ENCODE measurements at regions not wholly inside any gene's neighbourhood (a gene's known extent, or its start where the extent isn't known, plus 50 kb on each side); places are given as distances from the start of the nearest gene placed in this dataset.

- Histone ChIP-seq H3K79me2 (ENCODE audit: low read length) (no peaks in the 10 kb centered on the region), H4K20me1 (ENCODE audit: insufficient read depth, low read length) (no peaks in the 10 kb centered on the region), H3K4me1 (ENCODE audit: low read length) (no peaks in the 10 kb centered on the region), H3K4me3 (ENCODE audit: low read length) (no peak overlapping the region), H2AFZ (ENCODE audit: low read depth, low read length) (no peak overlapping the region), H3K27me3 (ENCODE audit: low read depth, low read length) (no peaks in the 10 kb centered on the region), H3K9ac (ENCODE audit: low read length) (no peak overlapping the region), H3K9me3 (ENCODE audit: insufficient read depth, low read length) (no peaks in the 10 kb centered on the region), H3K27ac (ENCODE audit: low read length) (no peak overlapping the region), H3K4me2 (ENCODE audit: low read length) (no peak overlapping the region), H3K36me3 (replicated peaks; ENCODE audit: low read depth, low read length) (no peaks in the 10 kb centered on the region)
- TF ChIP-seq CTCF (IDR thresholded peaks at IDR 0.05; ENCODE audit: low read depth, low read length) (no peak), EZH2phosphoT487 (IDR thresholded peaks at IDR 0.05; ENCODE audit: low read depth) (no peak)
Measured at GRCh38 chr18:25416374-25416773, 64.4 kb upstream of the ZNF521 start.

- Histone ChIP-seq H2AFZ (ENCODE audit: low read depth, low read length) (no peak overlapping the region), H3K36me3 (replicated peaks; ENCODE audit: low read depth, low read length) (no peaks in the 10 kb centered on the region), H3K9ac (ENCODE audit: low read length) (no peak overlapping the region), H4K20me1 (ENCODE audit: insufficient read depth, low read length) (no peaks in the 10 kb centered on the region), H3K27ac (ENCODE audit: low read length) (no peak overlapping the region), H3K4me2 (ENCODE audit: low read length) (no peak overlapping the region), H3K4me3 (ENCODE audit: low read length) (no peak overlapping the region), H3K27me3 (ENCODE audit: low read depth, low read length) (no peaks in the 10 kb centered on the region), H3K4me1 (ENCODE audit: low read length) (no peaks in the 10 kb centered on the region), H3K79me2 (ENCODE audit: low read length) (no peaks in the 10 kb centered on the region), H3K9me3 (ENCODE audit: insufficient read depth, low read length) (no peaks in the 10 kb centered on the region)
- no peak for TF ChIP-seq EZH2phosphoT487 (IDR thresholded peaks at IDR 0.05; ENCODE audit: low read depth)
- TF ChIP-seq CTCF (IDR thresholded peaks at IDR 0.05; ENCODE audit: low read depth, low read length) = no peak
Measured at GRCh38 chr18:25409971-25410370, 58.0 kb upstream of the ZNF521 start.

GRCh38 chr18:25408293-25408692 lies 56.3 kb upstream of the ZNF521 start:
- no peaks in the 10 kb centered on the region for H3K4me1 ChIP-seq (ENCODE audit: low read length)
- no peaks in the 10 kb centered on the region for H3K36me3 ChIP-seq (replicated peaks; ENCODE audit: low read depth, low read length)
- H4K20me1 ChIP-seq (ENCODE audit: insufficient read depth, low read length) = no peaks in the 10 kb centered on the region
- H3K4me3 ChIP-seq (ENCODE audit: low read length) = no peak overlapping the region
- no peaks in the 10 kb centered on the region for H3K27me3 ChIP-seq (ENCODE audit: low read depth, low read length)
- H3K9me3 ChIP-seq (ENCODE audit: insufficient read depth, low read length) = no peaks in the 10 kb centered on the region
- no peak overlapping the region for H3K4me2 ChIP-seq (ENCODE audit: low read length)
- H3K27ac ChIP-seq (ENCODE audit: low read length) = no peak overlapping the region
- TF ChIP-seq CTCF (IDR thresholded peaks at IDR 0.05; ENCODE audit: low read depth, low read length) (no peak), EZH2phosphoT487 (IDR thresholded peaks at IDR 0.05; ENCODE audit: low read depth) (no peak)
- no peaks in the 10 kb centered on the region for H3K79me2 ChIP-seq (ENCODE audit: low read length)
- H2AFZ ChIP-seq (ENCODE audit: low read depth, low read length) = no peak overlapping the region
- no peak overlapping the region for H3K9ac ChIP-seq (ENCODE audit: low read length)

Measured in OCI-LY3 (cell line).